ENCODE measurements at regions not wholly inside any gene's neighbourhood (a gene's known extent, or its start where the extent isn't known, plus 50 kb on each side); places are given as distances from the start of the nearest gene placed in this dataset.

- H4K20me1 ChIP-seq (ENCODE audit: insufficient read depth, low read length) = no peaks in the 10 kb centered on the region
- ChIA-PET CTCF (ENCODE audit: unreplicated experiment) (no interaction called here), POLR2A (interaction anchor here (0.7 to 1.4 kb wide), 2 partner anchors 12 to 1892 kb away, joined by 3 read pairs; no protein-coding TSS in a partner anchor)
- H3K9me3 ChIP-seq (ENCODE audit: low read length) = no peaks in the 10 kb centered on the region
- no peak overlapping the region for H3K27ac ChIP-seq (ENCODE audit: low read depth, low read length, poor library complexity, severe bottlenecking)
- no peaks in the 10 kb centered on the region for H3K36me3 ChIP-seq (ENCODE audit: insufficient read depth, low read length)
- DNase-seq (ENCODE audit: low spot score) = no peak
- H3K4me3 ChIP-seq (ENCODE audit: low read depth, low read length, poor library complexity, severe bottlenecking) = no peak overlapping the region
- intact Hi-C loops (cut with micrococcal nuclease; ENCODE audit: unreplicated experiment) = no loop called here
- BruUV-seq (replicated peaks) = no TSS peak
- TF ChIP-seq EZH2phosphoT487 (IDR thresholded peaks at IDR 0.05; ENCODE audit: borderline replicate concordance, low read depth, low read length) = no peak
- TF ChIP-seq CTCF (conservative IDR thresholded peaks at IDR 0.05; ENCODE audit: low read length) = no peak
- H3K4me2 ChIP-seq (ENCODE audit: low read length) = no peak overlapping the region
- no peak overlapping the region for H2AFZ ChIP-seq (ENCODE audit: low read length)
- H3K4me1 ChIP-seq (ENCODE audit: insufficient read depth, low read length, poor library complexity, severe bottlenecking) = no peaks in the 10 kb centered on the region
- no peaks in the 10 kb centered on the region for H3K9me2 ChIP-seq (ENCODE audit: insufficient read depth, low read length)
- H3K79me2 ChIP-seq (ENCODE audit: insufficient read depth, low read depth, low read length) = no peaks in the 10 kb centered on the region
Observed at GRCh38 chr1:219539645-219540254, 73.2 kb downstream of the ZC3H11B start.

GRCh38 chr1:219538886-219539285 is 74.0 kb downstream of the ZC3H11B start:
- Histone ChIP-seq H3K4me3 (ENCODE audit: low read depth, low read length, poor library complexity, severe bottlenecking) (no peak overlapping the region), H2AFZ (ENCODE audit: low read length) (no peak overlapping the region), H3K36me3 (ENCODE audit: insufficient read depth, low read length) (no peaks in the 10 kb centered on the region), H3K9me2 (ENCODE audit: insufficient read depth, low read length) (no peaks in the 10 kb centered on the region), H3K27ac (ENCODE audit: low read depth, low read length, poor library complexity, severe bottlenecking) (no peak overlapping the region), H3K79me2 (ENCODE audit: insufficient read depth, low read depth, low read length) (no peaks in the 10 kb centered on the region), H3K4me2 (ENCODE audit: low read length) (no peak overlapping the region), H3K9me3 (ENCODE audit: low read length) (no peaks in the 10 kb centered on the region), H4K20me1 (ENCODE audit: insufficient read depth, low read length) (no peaks in the 10 kb centered on the region), H3K4me1 (ENCODE audit: insufficient read depth, low read length, poor library complexity, severe bottlenecking) (no peaks in the 10 kb centered on the region)
- CTCF ChIA-PET (ENCODE audit: unreplicated experiment) = no interaction called here
- POLR2A ChIA-PET = interaction anchor here (0.7 to 1.4 kb wide), 4 partner anchors 13 to 261 kb away, joined by 3 read pairs; no protein-coding TSS in a partner anchor
- no TSS peak for BruUV-seq (replicated peaks)
- intact Hi-C loops (cut with micrococcal nuclease; ENCODE audit: unreplicated experiment) = no loop called here
- no peak for TF ChIP-seq EZH2phosphoT487 (IDR thresholded peaks at IDR 0.05; ENCODE audit: borderline replicate concordance, low read depth, low read length)
- TF ChIP-seq CTCF (conservative IDR thresholded peaks at IDR 0.05; ENCODE audit: low read length) = no peak
- no peak for DNase-seq (ENCODE audit: low spot score)

GRCh38 chr1:219537223-219537631 is 75.7 kb downstream of the ZC3H11B start:
- TF ChIP-seq EZH2phosphoT487 (IDR thresholded peaks at IDR 0.05; ENCODE audit: borderline replicate concordance, low read depth, low read length) (no peak), CTCF (conservative IDR thresholded peaks at IDR 0.05; ENCODE audit: low read length) (no peak)
- Histone ChIP-seq H3K9me3 (ENCODE audit: low read length) (no peaks in the 10 kb centered on the region), H3K79me2 (ENCODE audit: insufficient read depth, low read depth, low read length) (no peaks in the 10 kb centered on the region), H3K9me2 (ENCODE audit: insufficient read depth, low read length) (no peaks in the 10 kb centered on the region), H3K36me3 (ENCODE audit: insufficient read depth, low read length) (no peaks in the 10 kb centered on the region), H3K27ac (ENCODE audit: low read depth, low read length, poor library complexity, severe bottlenecking) (no peak overlapping the region), H3K4me3 (ENCODE audit: low read depth, low read length, poor library complexity, severe bottlenecking) (no peak overlapping the region), H2AFZ (ENCODE audit: low read length) (no peak overlapping the region), H3K4me1 (ENCODE audit: insufficient read depth, low read length, poor library complexity, severe bottlenecking) (no peaks in the 10 kb centered on the region), H3K4me2 (ENCODE audit: low read length) (no peak overlapping the region), H4K20me1 (ENCODE audit: insufficient read depth, low read length) (no peaks in the 10 kb centered on the region)
- POLR2A ChIA-PET = no interaction called here
- intact Hi-C loops (cut with micrococcal nuclease; ENCODE audit: unreplicated experiment) = no loop called here
- no TSS peak for BruUV-seq (replicated peaks)
- CTCF ChIA-PET (ENCODE audit: unreplicated experiment) = no interaction called here
- no peak for DNase-seq (ENCODE audit: low spot score)
